ENCODE measurements at regions not wholly inside any gene's neighbourhood (a gene's known extent, or its start where the extent isn't known, plus 50 kb on each side); places are given as distances from the start of the nearest gene placed in this dataset.

GRCh38 chr2:234334756-234335155, 162.1 kb downstream of the ARL4C start:
- TF ChIP-seq CTCF (IDR thresholded peaks at IDR 0.05; ENCODE audit: low read length) (no peak), EZH2 (IDR thresholded peaks at IDR 0.05; ENCODE audit: borderline replicate concordance, low read length) (no peak)
- Histone ChIP-seq H3K9me3 (ENCODE audit: low read length) (no peaks in the 10 kb centered on the region), H3K27me3 (ENCODE audit: insufficient read depth, low read length) (no peaks in the 10 kb centered on the region), H3K4me1 (ENCODE audit: insufficient read depth, low read length, severe bottlenecking) (no peaks in the 10 kb centered on the region), H3K4me2 (ENCODE audit: low read length) (no peak overlapping the region), H3K79me2 (ENCODE audit: insufficient read depth, low read length) (no peaks in the 10 kb centered on the region), H4K20me1 (ENCODE audit: insufficient read depth, low read length) (no peaks in the 10 kb centered on the region), H3K4me3 (ENCODE audit: low read depth, low read length, poor library complexity, severe bottlenecking) (no peak overlapping the region), H2AFZ (ENCODE audit: low read length) (no peak overlapping the region), H3K27ac (ENCODE audit: low read depth, low read length, poor library complexity, severe bottlenecking) (no peak overlapping the region), H3F3A (ENCODE audit: insufficient read depth, low read length) (no peaks in the 10 kb centered on the region), H3K9ac (ENCODE audit: low read length) (no peak overlapping the region), H3K36me3 (ENCODE audit: insufficient read depth, low read length) (no peaks in the 10 kb centered on the region), H3K9me2 (ENCODE audit: low read depth, low read length) (no peaks in the 10 kb centered on the region)

GRCh38 chr2:234334151-234334550, 162.7 kb downstream of the ARL4C start:
- H4K20me1 ChIP-seq (ENCODE audit: insufficient read depth, low read length), result no peaks in the 10 kb centered on the region
- H3K9me2 ChIP-seq (ENCODE audit: low read depth, low read length), result no peaks in the 10 kb centered on the region
- H3F3A ChIP-seq (ENCODE audit: insufficient read depth, low read length), result no peaks in the 10 kb centered on the region
- no peaks in the 10 kb centered on the region for H3K4me1 ChIP-seq (ENCODE audit: insufficient read depth, low read length, severe bottlenecking)
- H3K9ac ChIP-seq (ENCODE audit: low read length), result no peak overlapping the region
- TF ChIP-seq EZH2 (IDR thresholded peaks at IDR 0.05; ENCODE audit: borderline replicate concordance, low read length), result no peak
- TF ChIP-seq CTCF (IDR thresholded peaks at IDR 0.05; ENCODE audit: low read length), result no peak
- no peak overlapping the region for H3K27ac ChIP-seq (ENCODE audit: low read depth, low read length, poor library complexity, severe bottlenecking)
- no peak overlapping the region for H2AFZ ChIP-seq (ENCODE audit: low read length)
- H3K9me3 ChIP-seq (ENCODE audit: low read length), result no peaks in the 10 kb centered on the region
- no peaks in the 10 kb centered on the region for H3K79me2 ChIP-seq (ENCODE audit: insufficient read depth, low read length)
- no peaks in the 10 kb centered on the region for H3K36me3 ChIP-seq (ENCODE audit: insufficient read depth, low read length)
- no peak overlapping the region for H3K4me3 ChIP-seq (ENCODE audit: low read depth, low read length, poor library complexity, severe bottlenecking)
- H3K27me3 ChIP-seq (ENCODE audit: insufficient read depth, low read length), result no peaks in the 10 kb centered on the region
- H3K4me2 ChIP-seq (ENCODE audit: low read length), result no peak overlapping the region

- Histone ChIP-seq H3K36me3 (ENCODE audit: insufficient read depth, low read length) (no peaks in the 10 kb centered on the region), H3K27ac (ENCODE audit: low read depth, low read length, poor library complexity, severe bottlenecking) (no peak overlapping the region), H3F3A (ENCODE audit: insufficient read depth, low read length) (no peaks in the 10 kb centered on the region), H3K4me2 (ENCODE audit: low read length) (no peak overlapping the region), H2AFZ (ENCODE audit: low read length) (no peak overlapping the region), H3K79me2 (ENCODE audit: insufficient read depth, low read length) (no peaks in the 10 kb centered on the region), H3K9ac (ENCODE audit: low read length) (no peak overlapping the region), H3K27me3 (ENCODE audit: insufficient read depth, low read length) (no peaks in the 10 kb centered on the region), H3K4me1 (ENCODE audit: insufficient read depth, low read length, severe bottlenecking) (no peaks in the 10 kb centered on the region), H3K9me3 (ENCODE audit: low read length) (no peaks in the 10 kb centered on the region), H3K4me3 (ENCODE audit: low read depth, low read length, poor library complexity, severe bottlenecking) (no peak overlapping the region), H4K20me1 (ENCODE audit: insufficient read depth, low read length) (no peaks in the 10 kb centered on the region), H3K9me2 (ENCODE audit: low read depth, low read length) (no peaks in the 10 kb centered on the region)
- TF ChIP-seq CTCF (IDR thresholded peaks at IDR 0.05; ENCODE audit: low read length), result no peak
- TF ChIP-seq EZH2 (IDR thresholded peaks at IDR 0.05; ENCODE audit: borderline replicate concordance, low read length), result no peak
Measured at GRCh38 chr2:234333168-234334130, 163.4 kb downstream of the ARL4C start.
